WTC11 (cell line): ENCODE measurements at regions not wholly inside any gene's neighbourhood (a gene's known extent, or its start where the extent isn't known, plus 50 kb on each side); places are given as distances from the start of the nearest gene placed in this dataset.

ENCODE experiments used
- CREB1 ChIP-seq: sonication (generic); formaldehyde crosslinking; IDR thresholded peaks from 2 replicates; pipeline ENCODE4 v1.8.0; 2023; ENCODE audit warnings: mild to moderate bottlenecking, missing genetic modification reagents
- JUN ChIP-seq: sonication (generic); formaldehyde crosslinking; IDR thresholded peaks from 2 replicates; pipeline ENCODE4 v1.8.0; 2023; ENCODE audit warnings: mild to moderate bottlenecking, missing genetic modification reagents
- NR2C2 ChIP-seq: sonication (generic); formaldehyde crosslinking; IDR thresholded peaks from 2 replicates; pipeline ENCODE4 v1.8.0; 2022; ENCODE audit warnings: mild to moderate bottlenecking, missing genetic modification reagents
- SMAD3 ChIP-seq: sonication (generic); formaldehyde crosslinking; IDR thresholded peaks from 2 replicates; pipeline ENCODE4 v1.8.0; 2022; ENCODE audit warnings: missing genetic modification reagents, mild to moderate bottlenecking, borderline replicate concordance
- TCF7 ChIP-seq: sonication (generic); formaldehyde crosslinking; IDR thresholded peaks from 2 replicates; pipeline ENCODE4 v1.8.0; 2022; ENCODE audit warnings: mild to moderate bottlenecking, low read depth, missing genetic modification reagents, moderate library complexity
- TEAD4 ChIP-seq: sonication (generic); formaldehyde crosslinking; IDR thresholded peaks from 2 replicates; pipeline ENCODE4 v1.8.0; 2022; ENCODE audit warnings: mild to moderate bottlenecking, missing genetic modification reagents
- ZNF232 ChIP-seq: sonication (generic); formaldehyde crosslinking; IDR thresholded peaks from 2 replicates; pipeline ENCODE4 v1.8.0; 2022; ENCODE audit warnings: mild to moderate bottlenecking, missing genetic modification reagents
- ZNF263 ChIP-seq: sonication (generic); formaldehyde crosslinking; IDR thresholded peaks from 2 replicates; pipeline ENCODE4 v1.8.1; 2022; ENCODE audit warnings: low read depth, mild to moderate bottlenecking, moderate library complexity, missing genetic modification reagents
- TF ChIP-seq, protein P1 (sequence below): fragments of 250-450 bp; sonication (Bioruptor Pico); IDR thresholded peaks from 2 replicates; pipeline ENCODE4 v1.8.0; 2021; ENCODE audit warnings: mild to moderate bottlenecking
- TF ChIP-seq, protein P2 (sequence below): fragments of 200-600 bp; IDR thresholded peaks from 2 replicates; pipeline ENCODE4 v1.8.0; 2022; ENCODE audit warnings: antibody characterized with exemption
- TF ChIP-seq, protein P3 (sequence below): sonication (generic); formaldehyde crosslinking; IDR thresholded peaks from 2 replicates; pipeline ENCODE4 v1.8.0; 2022; ENCODE audit warnings: mild to moderate bottlenecking, missing genetic modification reagents
- TF ChIP-seq, protein P4 (sequence below): sonication (generic); formaldehyde crosslinking; IDR thresholded peaks from 2 replicates; pipeline ENCODE4 v1.8.1; 2022; ENCODE audit warnings: low read depth, mild to moderate bottlenecking, moderate library complexity, missing genetic modification reagents, borderline replicate concordance

DNA sequence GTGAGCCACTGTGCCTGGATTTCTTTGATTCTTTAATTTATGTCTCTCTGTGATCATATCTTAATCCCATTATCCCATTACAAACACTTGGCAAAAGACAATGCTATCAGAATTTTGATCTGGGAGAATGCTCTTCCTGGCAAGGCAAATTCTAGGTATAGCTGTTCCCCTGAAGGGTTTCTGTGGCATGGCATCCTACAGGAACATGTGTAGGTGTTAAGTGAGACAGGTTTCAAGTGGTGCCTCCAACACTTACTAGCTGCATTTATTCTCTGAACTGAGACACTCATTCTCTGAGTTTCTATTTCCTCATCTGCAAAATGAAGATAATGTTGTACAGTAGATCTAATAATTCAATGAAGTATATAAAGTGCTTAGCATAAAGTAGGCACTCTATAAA, 87.1 kb upstream of the CTTNBP2 start:
- TF ChIP-seq TCF7 (CRISPR knock-in tag) (no peak), NR2C2 (no peak), ZNF263 (no peak), ZNF232 (no peak), SMAD3 (CRISPR knock-in tag) (no peak), JUN (no peak), TEAD4 (CRISPR knock-in tag) (no peak), CREB1 (CRISPR knock-in tag) (no peak)
- TF ChIP-seq, protein P1, sequence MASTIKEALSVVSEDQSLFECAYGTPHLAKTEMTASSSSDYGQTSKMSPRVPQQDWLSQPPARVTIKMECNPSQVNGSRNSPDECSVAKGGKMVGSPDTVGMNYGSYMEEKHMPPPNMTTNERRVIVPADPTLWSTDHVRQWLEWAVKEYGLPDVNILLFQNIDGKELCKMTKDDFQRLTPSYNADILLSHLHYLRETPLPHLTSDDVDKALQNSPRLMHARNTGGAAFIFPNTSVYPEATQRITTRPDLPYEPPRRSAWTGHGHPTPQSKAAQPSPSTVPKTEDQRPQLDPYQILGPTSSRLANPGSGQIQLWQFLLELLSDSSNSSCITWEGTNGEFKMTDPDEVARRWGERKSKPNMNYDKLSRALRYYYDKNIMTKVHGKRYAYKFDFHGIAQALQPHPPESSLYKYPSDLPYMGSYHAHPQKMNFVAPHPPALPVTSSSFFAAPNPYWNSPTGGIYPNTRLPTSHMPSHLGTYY (CRISPR knock-in tag), result no peak
- TF ChIP-seq, protein P2, sequence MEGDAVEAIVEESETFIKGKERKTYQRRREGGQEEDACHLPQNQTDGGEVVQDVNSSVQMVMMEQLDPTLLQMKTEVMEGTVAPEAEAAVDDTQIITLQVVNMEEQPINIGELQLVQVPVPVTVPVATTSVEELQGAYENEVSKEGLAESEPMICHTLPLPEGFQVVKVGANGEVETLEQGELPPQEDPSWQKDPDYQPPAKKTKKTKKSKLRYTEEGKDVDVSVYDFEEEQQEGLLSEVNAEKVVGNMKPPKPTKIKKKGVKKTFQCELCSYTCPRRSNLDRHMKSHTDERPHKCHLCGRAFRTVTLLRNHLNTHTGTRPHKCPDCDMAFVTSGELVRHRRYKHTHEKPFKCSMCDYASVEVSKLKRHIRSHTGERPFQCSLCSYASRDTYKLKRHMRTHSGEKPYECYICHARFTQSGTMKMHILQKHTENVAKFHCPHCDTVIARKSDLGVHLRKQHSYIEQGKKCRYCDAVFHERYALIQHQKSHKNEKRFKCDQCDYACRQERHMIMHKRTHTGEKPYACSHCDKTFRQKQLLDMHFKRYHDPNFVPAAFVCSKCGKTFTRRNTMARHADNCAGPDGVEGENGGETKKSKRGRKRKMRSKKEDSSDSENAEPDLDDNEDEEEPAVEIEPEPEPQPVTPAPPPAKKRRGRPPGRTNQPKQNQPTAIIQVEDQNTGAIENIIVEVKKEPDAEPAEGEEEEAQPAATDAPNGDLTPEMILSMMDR, result no peak
- TF ChIP-seq, protein P3, sequence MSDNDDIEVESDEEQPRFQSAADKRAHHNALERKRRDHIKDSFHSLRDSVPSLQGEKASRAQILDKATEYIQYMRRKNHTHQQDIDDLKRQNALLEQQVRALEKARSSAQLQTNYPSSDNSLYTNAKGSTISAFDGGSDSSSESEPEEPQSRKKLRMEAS, result no peak
- TF ChIP-seq, protein P4, sequence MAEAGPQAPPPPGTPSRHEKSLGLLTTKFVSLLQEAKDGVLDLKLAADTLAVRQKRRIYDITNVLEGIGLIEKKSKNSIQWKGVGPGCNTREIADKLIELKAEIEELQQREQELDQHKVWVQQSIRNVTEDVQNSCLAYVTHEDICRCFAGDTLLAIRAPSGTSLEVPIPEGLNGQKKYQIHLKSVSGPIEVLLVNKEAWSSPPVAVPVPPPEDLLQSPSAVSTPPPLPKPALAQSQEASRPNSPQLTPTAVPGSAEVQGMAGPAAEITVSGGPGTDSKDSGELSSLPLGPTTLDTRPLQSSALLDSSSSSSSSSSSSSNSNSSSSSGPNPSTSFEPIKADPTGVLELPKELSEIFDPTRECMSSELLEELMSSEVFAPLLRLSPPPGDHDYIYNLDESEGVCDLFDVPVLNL, result no peak
